Ishikawa (cell line): ENCODE measurements at regions not wholly inside any gene's neighbourhood (a gene's known extent, or its start where the extent isn't known, plus 50 kb on each side); places are given as distances from the start of the nearest gene placed in this dataset.
A peak's percentile ranks its signal among the peaks of the same experiment; 100 is the strongest.

Source experiments
- CEBPB ChIP-seq: IDR thresholded peaks from 2 replicates; pipeline ENCODE4 v1.6.1; 2012
- CREB1 ChIP-seq: IDR thresholded peaks from 2 replicates; pipeline ENCODE4 v1.6.1; 2012; ENCODE audit warnings: low read depth
- EGR1 ChIP-seq: IDR thresholded peaks from 2 replicates; pipeline ENCODE4 v1.6.1; 2012
- EP300 ChIP-seq: IDR thresholded peaks from 2 replicates; pipeline ENCODE4 v1.6.1; 2012; ENCODE audit warnings: borderline replicate concordance
- FOXM1 ChIP-seq: IDR thresholded peaks from 2 replicates; pipeline ENCODE4 v1.6.1; 2012; ENCODE audit warnings: low read depth, borderline replicate concordance
- NFIC ChIP-seq: IDR thresholded peaks from 2 replicates; pipeline ENCODE4 v1.6.1; 2012
- RAD21 ChIP-seq: IDR thresholded peaks from 2 replicates; pipeline ENCODE4 v1.6.1; 2012; ENCODE audit warnings: low read depth
- TAF1 ChIP-seq: IDR thresholded peaks from 2 replicates; pipeline ENCODE4 v1.6.1; 2012; ENCODE audit warnings: low read depth, mild to moderate bottlenecking
- TCF12 ChIP-seq: IDR thresholded peaks from 2 replicates; pipeline ENCODE4 v1.6.1; 2012; ENCODE audit warnings: low read depth
- TEAD4 ChIP-seq: IDR thresholded peaks from 2 replicates; pipeline ENCODE4 v1.6.1; 2012
- YY1 ChIP-seq: IDR thresholded peaks from 2 replicates; pipeline ENCODE4 v1.6.1; 2012; ENCODE audit warnings: low read depth
- ZBTB7A ChIP-seq: IDR thresholded peaks from 2 replicates; pipeline ENCODE4 v1.6.1; 2012; ENCODE audit warnings: low read depth
- TF ChIP-seq, protein P1 (sequence below): IDR thresholded peaks from 2 replicates; pipeline ENCODE4 v1.6.1; 2012; ENCODE audit warnings: low read depth, mild to moderate bottlenecking
- TF ChIP-seq, protein P2 (sequence below): IDR thresholded peaks from 2 replicates; pipeline ENCODE4 v1.6.1; 2012
- TF ChIP-seq, protein P3 (sequence below): IDR thresholded peaks from 2 replicates; pipeline ENCODE4 v1.6.1; 2012

DNA sequence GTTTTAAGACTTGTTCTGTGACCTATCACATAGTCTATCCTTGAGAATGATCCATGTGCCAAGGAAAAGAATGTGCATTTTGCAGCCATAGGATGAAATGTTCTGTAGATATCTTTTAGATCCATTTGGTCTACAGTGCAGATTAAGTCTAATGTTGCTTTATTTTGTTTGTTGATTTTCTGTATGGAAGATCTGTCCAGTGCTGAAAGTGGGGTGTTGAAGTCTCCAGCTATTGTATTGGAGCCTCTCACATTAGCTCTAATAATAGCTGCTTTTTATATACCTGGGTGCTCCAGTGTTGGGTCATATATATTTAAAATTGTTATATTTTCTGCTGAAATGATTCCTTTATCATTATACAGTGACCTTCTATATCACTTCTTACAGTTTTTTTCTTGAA, 155.6 kb upstream of the MON1B start:
- TF ChIP-seq NFIC (no peak), TCF12 (no peak), TEAD4 (no peak), EGR1 (no peak), RAD21 (no peak), ZBTB7A (no peak)
- TF ChIP-seq, protein P1, sequence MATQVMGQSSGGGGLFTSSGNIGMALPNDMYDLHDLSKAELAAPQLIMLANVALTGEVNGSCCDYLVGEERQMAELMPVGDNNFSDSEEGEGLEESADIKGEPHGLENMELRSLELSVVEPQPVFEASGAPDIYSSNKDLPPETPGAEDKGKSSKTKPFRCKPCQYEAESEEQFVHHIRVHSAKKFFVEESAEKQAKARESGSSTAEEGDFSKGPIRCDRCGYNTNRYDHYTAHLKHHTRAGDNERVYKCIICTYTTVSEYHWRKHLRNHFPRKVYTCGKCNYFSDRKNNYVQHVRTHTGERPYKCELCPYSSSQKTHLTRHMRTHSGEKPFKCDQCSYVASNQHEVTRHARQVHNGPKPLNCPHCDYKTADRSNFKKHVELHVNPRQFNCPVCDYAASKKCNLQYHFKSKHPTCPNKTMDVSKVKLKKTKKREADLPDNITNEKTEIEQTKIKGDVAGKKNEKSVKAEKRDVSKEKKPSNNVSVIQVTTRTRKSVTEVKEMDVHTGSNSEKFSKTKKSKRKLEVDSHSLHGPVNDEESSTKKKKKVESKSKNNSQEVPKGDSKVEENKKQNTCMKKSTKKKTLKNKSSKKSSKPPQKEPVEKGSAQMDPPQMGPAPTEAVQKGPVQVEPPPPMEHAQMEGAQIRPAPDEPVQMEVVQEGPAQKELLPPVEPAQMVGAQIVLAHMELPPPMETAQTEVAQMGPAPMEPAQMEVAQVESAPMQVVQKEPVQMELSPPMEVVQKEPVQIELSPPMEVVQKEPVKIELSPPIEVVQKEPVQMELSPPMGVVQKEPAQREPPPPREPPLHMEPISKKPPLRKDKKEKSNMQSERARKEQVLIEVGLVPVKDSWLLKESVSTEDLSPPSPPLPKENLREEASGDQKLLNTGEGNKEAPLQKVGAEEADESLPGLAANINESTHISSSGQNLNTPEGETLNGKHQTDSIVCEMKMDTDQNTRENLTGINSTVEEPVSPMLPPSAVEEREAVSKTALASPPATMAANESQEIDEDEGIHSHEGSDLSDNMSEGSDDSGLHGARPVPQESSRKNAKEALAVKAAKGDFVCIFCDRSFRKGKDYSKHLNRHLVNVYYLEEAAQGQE, result peak; percentile 66

DNA sequence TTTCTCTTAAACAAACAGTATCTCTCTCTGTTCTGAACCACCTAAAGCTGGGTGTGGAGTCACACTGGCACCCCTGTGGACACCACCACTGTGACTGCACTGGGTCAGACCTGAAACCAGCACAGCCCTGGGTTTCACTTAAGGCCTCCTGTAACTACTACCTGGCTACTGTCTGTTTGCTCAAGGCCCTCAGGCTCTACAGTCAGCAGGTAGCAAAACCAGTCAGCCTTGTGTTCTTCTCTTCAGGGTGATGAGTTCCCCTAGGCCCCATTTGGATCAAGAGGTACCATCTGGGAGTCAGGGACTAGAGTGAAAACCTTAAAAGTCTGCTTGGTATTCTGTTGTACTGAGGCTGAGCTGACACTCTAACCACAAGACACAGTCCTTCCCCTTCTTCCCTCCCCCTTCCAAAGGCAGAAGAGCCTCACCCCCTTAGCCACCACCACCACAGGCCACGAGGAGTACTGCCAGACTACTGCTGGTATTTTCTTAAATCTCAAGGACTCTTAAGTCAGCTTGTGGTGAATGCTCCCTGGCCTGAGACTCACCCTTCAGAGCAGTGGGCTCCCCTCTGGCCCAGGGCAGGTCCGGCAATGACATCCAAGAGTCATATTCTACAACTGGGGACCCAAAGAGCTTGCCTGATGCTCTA, 153.2 kb upstream of the MON1B start:
- TF ChIP-seq EP300 (no peak), YY1 (no peak), EGR1 (no peak), TAF1 (no peak), TCF12 (no peak), RAD21 (no peak), FOXM1 (no peak), TEAD4 (no peak), NFIC (no peak)
- TF ChIP-seq, protein P2, sequence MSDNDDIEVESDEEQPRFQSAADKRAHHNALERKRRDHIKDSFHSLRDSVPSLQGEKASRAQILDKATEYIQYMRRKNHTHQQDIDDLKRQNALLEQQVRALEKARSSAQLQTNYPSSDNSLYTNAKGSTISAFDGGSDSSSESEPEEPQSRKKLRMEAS, result no peak
- TF ChIP-seq, protein P1, result no peak

DNA sequence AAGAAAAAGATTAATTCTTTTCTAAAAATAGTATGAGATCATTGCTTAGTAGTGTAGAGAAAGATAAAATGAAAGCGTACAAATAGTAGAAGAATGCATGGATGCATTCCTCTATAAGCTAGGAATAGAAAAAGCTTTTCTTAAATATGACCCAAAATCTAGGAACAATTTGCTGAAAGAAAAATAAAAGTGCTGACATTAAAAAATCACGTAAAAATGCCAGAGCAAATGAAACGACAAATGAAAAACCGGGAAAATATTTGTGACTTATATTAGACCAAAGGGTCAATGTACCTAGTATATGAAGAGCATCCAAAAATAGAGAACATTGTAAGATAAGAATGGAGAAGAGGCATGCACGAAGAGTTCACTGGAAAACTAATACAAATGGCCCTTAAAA, 149.5 kb upstream of the MON1B start:
- TF ChIP-seq FOXM1 (no peak), TEAD4 (no peak), YY1 (no peak), CEBPB (no peak), TCF12 (no peak), CREB1 (no peak), RAD21 (no peak), TAF1 (no peak), EGR1 (no peak), NFIC (no peak), EP300 (no peak)
- TF ChIP-seq, protein P2, result no peak
- TF ChIP-seq, protein P1, result no peak
- TF ChIP-seq, protein P3, sequence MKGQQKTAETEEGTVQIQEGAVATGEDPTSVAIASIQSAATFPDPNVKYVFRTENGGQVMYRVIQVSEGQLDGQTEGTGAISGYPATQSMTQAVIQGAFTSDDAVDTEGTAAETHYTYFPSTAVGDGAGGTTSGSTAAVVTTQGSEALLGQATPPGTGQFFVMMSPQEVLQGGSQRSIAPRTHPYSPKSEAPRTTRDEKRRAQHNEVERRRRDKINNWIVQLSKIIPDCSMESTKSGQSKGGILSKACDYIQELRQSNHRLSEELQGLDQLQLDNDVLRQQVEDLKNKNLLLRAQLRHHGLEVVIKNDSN, result no peak

DNA sequence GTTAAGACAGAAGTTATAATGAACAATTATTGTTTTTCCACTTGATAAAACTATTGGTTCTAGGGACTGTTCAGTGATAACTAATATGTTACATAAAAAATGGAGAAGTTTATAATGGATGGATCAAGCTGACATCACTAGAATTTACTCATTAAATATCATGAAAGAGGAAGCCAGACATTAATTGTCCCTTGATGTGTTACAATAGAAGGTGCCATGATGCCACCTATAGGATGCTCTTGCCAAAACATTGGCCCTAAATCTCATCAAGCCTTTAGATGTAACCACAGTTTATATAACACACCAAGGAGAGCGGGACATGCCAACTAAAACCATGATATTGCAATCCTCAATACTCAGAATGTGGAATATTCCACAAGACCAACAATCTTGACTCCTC, 147.9 kb upstream of the MON1B start:
- TF ChIP-seq, protein P3, result no peak
- TF ChIP-seq, protein P2, result no peak
- TF ChIP-seq FOXM1 (no peak), RAD21 (peak; percentile 20; the same call in 1 of the 2 replicates), ZBTB7A (no peak)
- TF ChIP-seq, protein P1, result no peak
